Fibroblast of the conjunctiva (primary cell): ENCODE measurements at regions not wholly inside any gene's neighbourhood (a gene's known extent, or its start where the extent isn't known, plus 50 kb on each side); places are given as distances from the start of the nearest gene placed in this dataset.

ENCODE experiments used
- DNase-seq: peaks from one replicate; pipeline ENCODE4 v3.0.0-alpha.2; 2010; ENCODE audit warnings: low read depth

- DNase-seq, result no peak
These were observed 147.8 kb upstream of the SPHKAP start for GRCh38 chr2:228329282-228329681.

DNA sequence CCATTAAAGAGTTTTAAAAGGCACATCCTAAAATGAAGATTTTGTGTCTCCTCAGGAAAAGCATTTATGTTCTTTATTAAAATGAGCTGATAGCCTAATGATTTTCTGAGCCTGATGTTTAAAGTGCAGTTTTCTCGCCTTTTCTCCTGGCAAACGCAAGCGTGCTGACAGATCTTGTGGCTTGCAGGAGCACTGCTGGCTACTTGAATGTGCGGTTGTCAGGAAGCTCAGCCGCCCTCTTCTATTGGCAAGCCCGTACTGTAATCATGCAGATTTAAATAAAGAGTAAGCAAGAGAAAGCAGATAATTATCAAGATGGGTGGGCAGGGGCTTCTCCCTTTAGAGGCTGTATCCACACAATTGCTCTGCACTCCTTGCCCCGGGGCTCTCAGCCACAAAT lies 139.5 kb upstream of the SPHKAP start:
- no peak for DNase-seq

DNA sequence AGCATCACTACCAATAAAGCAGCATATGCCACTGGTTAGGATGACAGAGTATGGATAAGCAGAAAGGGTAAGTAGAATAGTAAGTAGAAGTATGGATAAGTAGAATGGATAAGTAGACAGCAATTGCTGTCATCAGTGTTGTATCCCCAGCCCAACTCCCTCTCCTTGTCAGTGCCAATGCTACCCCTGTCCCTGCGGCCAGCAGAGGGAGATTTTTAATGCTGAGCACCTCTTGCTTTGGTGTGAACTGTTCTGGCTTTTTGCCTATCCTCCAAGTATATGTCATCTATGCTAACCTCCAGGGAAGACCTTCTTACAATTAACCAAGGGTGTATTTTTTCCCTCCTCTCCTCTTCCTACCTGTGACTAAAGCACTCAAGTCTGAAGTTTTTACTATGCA lies 136.7 kb upstream of the SPHKAP start:
- DNase-seq, result no peak

DNA sequence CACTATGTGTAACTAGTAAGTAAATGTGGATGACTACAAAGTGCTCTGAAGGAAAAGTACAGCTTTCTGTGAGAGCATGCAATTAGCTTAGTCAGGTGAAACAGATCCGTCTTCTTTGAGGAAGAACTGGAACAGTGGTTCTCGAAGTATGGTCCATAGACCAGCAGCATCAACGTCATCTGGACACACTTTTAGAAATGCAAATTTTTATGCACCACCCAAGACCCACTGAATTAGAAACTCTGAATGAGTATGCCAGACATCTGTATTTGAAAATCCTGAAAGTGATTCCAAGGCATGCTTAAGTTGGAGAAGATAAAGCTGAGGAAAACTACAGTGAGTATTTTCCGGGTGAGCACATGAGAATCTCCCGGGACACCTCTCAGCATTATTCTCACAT lies 130.7 kb upstream of the SPHKAP start:
- no peak for DNase-seq

- no peak for DNase-seq
These were observed 122.5 kb upstream of the SPHKAP start for GRCh38 chr2:228303960-228304359.

DNA sequence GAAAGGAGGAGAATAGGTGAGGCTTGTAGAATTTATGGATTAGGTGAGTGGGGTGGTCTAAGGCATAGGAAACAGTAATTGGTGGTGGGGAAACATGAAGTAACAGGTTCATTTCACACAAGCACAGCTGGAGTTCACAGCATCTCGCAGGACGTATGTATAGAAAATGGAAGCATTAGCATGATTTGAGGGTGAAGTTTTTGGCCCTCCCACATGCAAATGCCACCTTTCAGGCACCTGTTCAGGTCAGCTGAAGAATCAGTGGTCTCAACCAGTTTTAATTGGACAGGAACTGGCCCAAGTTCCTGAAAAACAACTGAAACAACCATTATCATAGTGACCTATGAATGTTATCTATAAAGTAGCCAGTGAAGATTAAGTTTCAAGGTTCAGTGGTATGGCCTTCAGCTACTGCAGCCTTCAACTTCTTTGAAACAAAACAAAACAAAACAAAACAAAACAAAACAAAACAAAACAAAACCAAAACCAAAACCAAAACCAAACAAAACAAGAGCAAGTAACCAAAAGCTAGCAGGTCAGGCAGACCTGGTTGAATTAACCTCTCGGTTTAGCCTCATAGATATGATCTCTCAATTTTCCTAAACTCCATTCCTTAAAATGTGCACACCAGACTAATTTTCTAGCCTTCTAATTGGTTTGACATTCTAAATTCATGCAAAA lies 102.1 kb upstream of the SPHKAP start:
- no peak for DNase-seq

DNA sequence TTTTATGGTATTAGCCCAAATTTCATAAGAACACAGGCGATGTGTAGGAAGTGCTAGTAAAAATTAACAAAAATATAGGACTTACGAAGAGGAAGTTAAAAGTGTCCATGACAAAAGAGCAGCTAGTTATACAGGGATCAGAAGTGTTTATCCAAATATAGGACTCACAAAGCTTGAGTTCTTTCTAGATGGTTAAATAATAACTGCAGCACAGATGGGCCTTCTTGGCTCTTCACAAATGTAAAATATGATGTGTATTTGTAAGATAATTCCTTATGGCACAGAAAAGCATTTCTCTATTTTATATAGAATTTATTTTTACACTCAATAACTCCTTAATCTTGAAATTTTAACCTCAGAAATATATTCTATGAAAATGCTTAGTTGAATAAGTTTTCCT lies 100.9 kb upstream of the SPHKAP start:
- no peak for DNase-seq

GRCh38 chr2:228273159-228273558 lies 91.7 kb upstream of the SPHKAP start:
- DNase-seq, result no peak

DNA sequence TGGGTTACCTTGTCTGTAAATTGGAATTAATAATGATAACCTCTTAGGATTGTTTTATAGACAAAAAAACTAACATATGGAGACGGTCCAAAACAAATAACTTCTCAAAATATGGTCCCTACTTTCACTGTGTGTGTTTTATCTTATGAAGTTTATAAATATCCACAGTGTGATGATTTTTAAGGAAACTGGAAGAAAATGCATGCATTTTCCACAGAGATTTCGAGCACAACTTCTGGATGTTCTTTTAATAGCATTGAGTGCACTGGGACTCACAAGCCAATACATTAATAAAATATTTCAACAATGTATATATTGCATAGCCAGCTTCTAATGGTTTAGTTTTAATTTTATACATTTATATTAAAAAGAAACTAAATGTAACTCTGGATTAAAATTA lies 87.9 kb upstream of the SPHKAP start:
- no peak for DNase-seq

DNA sequence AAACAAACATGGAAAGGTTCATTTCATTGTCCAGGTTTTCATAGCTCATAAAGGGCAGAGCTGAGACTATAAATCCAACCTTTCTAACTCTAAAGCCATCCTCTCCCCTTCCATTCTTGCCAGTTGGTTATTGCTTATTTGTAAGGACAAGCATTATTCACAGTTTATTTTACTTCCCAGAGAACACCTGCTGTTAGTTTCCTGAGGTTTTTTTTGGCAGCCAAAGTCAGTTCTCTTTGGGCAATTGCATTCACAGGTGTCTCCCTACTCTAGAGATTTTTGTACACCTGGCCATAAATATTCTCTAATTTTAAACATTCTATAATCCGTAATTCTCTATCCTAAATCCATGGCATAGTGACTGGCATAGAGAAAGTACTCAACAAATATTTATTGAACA lies 87.3 kb upstream of the SPHKAP start:
- no peak for DNase-seq

DNA sequence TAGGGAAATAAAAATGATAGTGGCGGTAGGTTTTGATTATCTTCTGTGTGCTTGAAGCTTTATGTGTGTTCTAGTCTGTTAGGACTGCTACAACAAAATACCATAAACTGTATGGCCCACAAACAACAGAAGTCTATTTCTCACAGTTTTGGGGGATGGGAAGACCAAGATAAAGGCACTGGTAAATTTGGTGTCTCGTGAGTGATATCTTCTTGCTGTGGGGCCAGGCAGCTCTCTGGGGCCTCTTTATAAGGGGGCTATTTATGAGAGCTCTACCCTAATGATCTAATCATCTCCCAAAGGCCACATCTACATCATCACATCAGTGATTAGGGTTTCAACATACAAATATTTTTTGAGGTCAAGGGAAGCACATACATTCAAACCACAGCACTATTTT lies 86.8 kb upstream of the SPHKAP start:
- DNase-seq, result no peak

DNA sequence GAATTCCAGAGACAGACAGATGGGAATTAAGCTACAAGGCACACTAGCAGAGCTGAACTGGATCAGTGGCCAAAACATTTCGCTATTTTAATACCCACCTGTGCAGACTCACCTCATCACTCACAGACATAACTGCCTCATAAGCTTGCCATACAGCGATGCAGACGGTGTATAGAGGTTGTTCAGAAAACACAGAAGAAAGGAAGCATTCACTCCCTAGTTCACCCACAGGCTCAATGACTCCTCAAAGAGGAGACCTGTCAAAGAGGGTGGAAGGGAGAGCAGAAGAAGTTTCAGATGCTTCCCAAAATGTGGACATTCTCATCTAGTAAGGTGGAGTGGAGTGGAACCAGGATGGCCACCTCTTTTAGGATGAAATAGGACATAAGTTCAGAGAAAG lies 81.7 kb upstream of the SPHKAP start:
- no peak for DNase-seq

GRCh38 chr2:228261546-228261945 lies 80.1 kb upstream of the SPHKAP start:
- no peak for DNase-seq

DNA sequence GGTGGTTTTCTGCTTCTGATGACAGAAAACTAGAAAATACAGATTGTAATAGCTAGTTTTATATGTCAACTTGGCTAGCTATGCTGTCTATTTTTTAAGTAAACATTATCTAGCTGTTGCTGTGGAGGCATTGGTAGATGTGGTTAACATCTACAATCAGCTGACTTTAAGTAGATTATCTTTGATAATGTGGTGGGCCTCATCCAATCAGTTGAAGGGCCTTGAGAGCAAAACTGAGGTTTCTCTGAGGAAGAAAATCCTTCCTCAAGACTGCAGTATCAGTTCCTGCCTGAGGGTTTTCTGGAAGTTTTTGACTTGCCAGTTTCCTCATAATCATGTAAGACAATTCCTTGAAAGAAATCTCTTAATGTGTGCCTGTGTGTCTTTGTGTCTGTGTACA lies 75.9 kb upstream of the SPHKAP start:
- DNase-seq, result no peak

DNA sequence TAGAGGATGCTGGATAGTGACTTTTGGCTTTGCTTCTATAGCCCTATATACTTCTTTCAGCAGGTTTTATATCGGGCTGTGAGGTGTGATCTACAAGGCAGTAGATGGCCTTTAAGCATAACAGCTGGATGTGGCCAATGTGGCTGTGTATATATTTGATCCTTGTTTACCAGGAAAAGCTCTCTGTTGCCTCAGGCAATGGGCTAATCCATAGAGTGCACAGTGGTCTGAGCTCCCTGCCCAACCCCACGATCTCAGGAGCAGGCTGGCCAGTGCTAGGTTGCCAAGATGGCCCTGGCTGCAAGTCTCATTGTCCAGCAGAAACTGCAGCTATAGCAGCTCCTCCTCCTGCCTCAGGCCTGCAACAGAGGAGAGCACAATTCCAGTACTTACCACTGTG lies 72.3 kb upstream of the SPHKAP start:
- no peak for DNase-seq

DNA sequence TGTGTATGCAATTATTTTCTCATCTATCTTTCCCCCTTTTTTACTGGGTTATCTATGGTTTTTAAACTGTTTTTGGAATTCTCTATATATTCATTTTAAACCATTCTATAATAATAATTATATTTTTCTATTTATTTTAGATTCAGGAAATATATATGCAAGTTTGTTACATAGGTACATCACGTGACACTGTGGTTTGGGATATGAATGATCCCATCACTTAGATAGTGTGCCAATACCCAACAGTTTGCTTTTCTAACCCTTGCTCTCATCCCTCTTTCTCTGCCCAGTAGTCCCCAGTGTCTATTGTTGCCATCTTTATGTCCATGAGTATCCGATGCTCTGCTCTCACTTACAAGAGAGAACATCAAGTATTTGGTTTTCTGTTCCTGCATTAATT lies 65.8 kb upstream of the SPHKAP start:
- no peak for DNase-seq

- no peak for DNase-seq
These were observed 64.1 kb upstream of the SPHKAP start for GRCh38 chr2:228245601-228246000.

DNA sequence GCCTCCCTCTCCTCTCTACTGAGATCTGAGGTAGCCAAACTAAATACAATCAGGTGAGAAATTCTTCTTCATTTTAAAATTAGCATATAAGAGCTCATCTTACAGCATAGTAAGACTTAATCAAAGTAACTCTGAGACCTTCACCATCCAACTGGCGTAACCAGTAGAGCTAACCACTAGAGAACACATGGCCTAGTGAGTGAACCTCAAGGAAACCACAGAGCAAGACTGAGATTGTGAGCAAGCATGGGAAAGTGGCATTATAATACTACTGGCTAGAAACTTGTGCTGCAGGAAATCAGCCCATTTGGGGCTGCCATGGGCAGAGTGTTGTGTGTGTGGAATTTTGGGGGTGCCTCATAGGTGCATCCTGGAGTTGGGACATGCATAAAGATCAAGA lies 61.1 kb upstream of the SPHKAP start:
- DNase-seq, result no peak

GRCh38 chr2:228239907-228240561 lies 58.5 kb upstream of the SPHKAP start:
- no peak for DNase-seq

- DNase-seq, result no peak
These were observed 57.9 kb upstream of the SPHKAP start for GRCh38 chr2:228239207-228239906.
